HG03175 (cell line): ENCODE measurements at regions not wholly inside any gene's neighbourhood (a gene's known extent, or its start where the extent isn't known, plus 50 kb on each side); places are given as distances from the start of the nearest gene placed in this dataset.
"Not testable (repeated sequence)": the region's sequence is repeated elsewhere in the genome, so short reads cannot be mapped to it uniquely, and the experiment has no call there.

Experiments used
- ATAC-seq: cut with Tn5 transposase; IDR thresholded peaks from one replicate; pipeline ENCODE4 v1.9.1; 2021; ENCODE audit warnings: mild to moderate bottlenecking, moderate library complexity; ENCODE audit not compliant: unreplicated experiment

- no peak for ATAC-seq
Measured at GRCh38 chr6:91994787-91995186, 1407.9 kb upstream of the MAP3K7 start.

GRCh38 chr6:91982559-91982958, 1395.7 kb upstream of the MAP3K7 start:
- ATAC-seq: no peak

- ATAC-seq: no peak
Measured at GRCh38 chr6:91976797-91977196, 1389.9 kb upstream of the MAP3K7 start.

GRCh38 chr6:91970700-91971099, 1383.8 kb upstream of the MAP3K7 start:
- ATAC-seq: no peak

GRCh38 chr6:91965872-91966271, 1379.0 kb upstream of the MAP3K7 start:
- no peak for ATAC-seq

- no peak for ATAC-seq
Measured at GRCh38 chr6:91961671-91962070, 1374.8 kb upstream of the MAP3K7 start.

- ATAC-seq: no peak
Measured at GRCh38 chr6:91961236-91961635, 1374.4 kb upstream of the MAP3K7 start.

GRCh38 chr6:91941838-91942237, 1355.0 kb upstream of the MAP3K7 start:
- no peak for ATAC-seq

- no peak for ATAC-seq
Measured at GRCh38 chr6:91940801-91941200, 1353.9 kb upstream of the MAP3K7 start.

- ATAC-seq: no peak
Measured at GRCh38 chr6:91926827-91927226, 1340.0 kb upstream of the MAP3K7 start.

GRCh38 chr6:91926361-91926760, 1339.5 kb upstream of the MAP3K7 start:
- no peak for ATAC-seq

GRCh38 chr6:91911945-91912344, 1325.1 kb upstream of the MAP3K7 start:
- ATAC-seq: no peak

GRCh38 chr6:91904586-91905164, 1317.8 kb upstream of the MAP3K7 start:
- no peak for ATAC-seq

GRCh38 chr6:91895599-91896285, 1308.9 kb upstream of the MAP3K7 start:
- no peak for ATAC-seq

GRCh38 chr6:91886183-91886795, 1299.4 kb upstream of the MAP3K7 start:
- ATAC-seq: no peak

GRCh38 chr6:91881791-91882190, 1294.9 kb upstream of the MAP3K7 start:
- not testable (repeated sequence) for ATAC-seq

GRCh38 chr6:91879386-91879995, 1292.6 kb upstream of the MAP3K7 start:
- ATAC-seq: no peak

- no peak for ATAC-seq
Measured at GRCh38 chr6:91877994-91878393, 1291.1 kb upstream of the MAP3K7 start.

- ATAC-seq: no peak
Measured at GRCh38 chr6:91874971-91875370, 1288.1 kb upstream of the MAP3K7 start.

GRCh38 chr6:91868539-91869202, 1281.8 kb upstream of the MAP3K7 start:
- ATAC-seq: no peak

- ATAC-seq: no peak
Measured at GRCh38 chr6:91865889-91866288, 1279.0 kb upstream of the MAP3K7 start.
